ENCODE measurements at regions not wholly inside any gene's neighbourhood (a gene's known extent, or its start where the extent isn't known, plus 50 kb on each side); places are given as distances from the start of the nearest gene placed in this dataset.

GRCh38 chr5:71982717-71983395, 124.4 kb upstream of the MAP1B start:
- H3K4me3 ChIP-seq (replicated peaks in 1 of 3; ENCODE audit: insufficient read depth in 1 of 3, low read depth in 2 of 3, low read length in 3 of 3), result no peak overlapping the region
- no peak overlapping the region for H3K4me2 ChIP-seq (ENCODE audit: low read depth, low read length)
- intact Hi-C loops (cut with micrococcal nuclease; ENCODE audit: unreplicated experiment), result no loop called here
- WGBS (ENCODE audit: low lambda C conversion rate), result 2% methylated on average over 2 of the region's 2 CpGs
- POLR2A ChIA-PET, result no interaction called here
- H3K27me3 ChIP-seq (ENCODE audit: control insufficient read depth in 1 of 2, insufficient read depth in 2 of 2, low read length in 2 of 2), result no peaks in the 10 kb centered on the region
- CTCF ChIA-PET (ENCODE audit: low intra/inter-chr PET ratio, low total read pairs), result no interaction called here
- ATAC-seq (no peak), FAIRE-seq (no peak), DNase-seq (ENCODE audit: low spot score) (no peak)
- H3K79me2 ChIP-seq (ENCODE audit: insufficient read depth, low read length), result no peaks in the 10 kb centered on the region
- no peak overlapping the region for H2AFZ ChIP-seq (ENCODE audit: low read length)
- TF ChIP-seq ZNF44 (CRISPR knock-in tag; IDR thresholded peaks at IDR 0.05) (no peak), MEIS2 (CRISPR knock-in tag; IDR thresholded peaks at IDR 0.05) (no peak), AHR (CRISPR knock-in tag; IDR thresholded peaks at IDR 0.05) (no peak), THAP7 (CRISPR knock-in tag; IDR thresholded peaks at IDR 0.05) (no peak), ZNF17 (CRISPR knock-in tag; IDR thresholded peaks at IDR 0.05) (no peak), SETDB1 (CRISPR knock-in tag; IDR thresholded peaks at IDR 0.05; ENCODE audit: borderline replicate concordance) (no peak), ZNF674 (CRISPR knock-in tag; IDR thresholded peaks at IDR 0.05; ENCODE audit: low read depth) (no peak)
- TF ChIP-seq, protein P1, sequence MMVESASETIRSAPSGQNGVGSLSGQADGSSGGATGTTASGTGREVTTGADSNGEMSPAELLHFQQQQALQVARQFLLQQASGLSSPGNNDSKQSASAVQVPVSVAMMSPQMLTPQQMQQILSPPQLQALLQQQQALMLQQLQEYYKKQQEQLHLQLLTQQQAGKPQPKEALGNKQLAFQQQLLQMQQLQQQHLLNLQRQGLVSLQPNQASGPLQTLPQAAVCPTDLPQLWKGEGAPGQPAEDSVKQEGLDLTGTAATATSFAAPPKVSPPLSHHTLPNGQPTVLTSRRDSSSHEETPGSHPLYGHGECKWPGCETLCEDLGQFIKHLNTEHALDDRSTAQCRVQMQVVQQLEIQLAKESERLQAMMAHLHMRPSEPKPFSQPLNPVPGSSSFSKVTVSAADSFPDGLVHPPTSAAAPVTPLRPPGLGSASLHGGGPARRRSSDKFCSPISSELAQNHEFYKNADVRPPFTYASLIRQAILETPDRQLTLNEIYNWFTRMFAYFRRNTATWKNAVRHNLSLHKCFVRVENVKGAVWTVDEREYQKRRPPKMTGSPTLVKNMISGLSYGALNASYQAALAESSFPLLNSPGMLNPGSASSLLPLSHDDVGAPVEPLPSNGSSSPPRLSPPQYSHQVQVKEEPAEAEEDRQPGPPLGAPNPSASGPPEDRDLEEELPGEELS (CRISPR knock-in tag; IDR thresholded peaks at IDR 0.05), result no peak
- TF ChIP-seq, protein P2, sequence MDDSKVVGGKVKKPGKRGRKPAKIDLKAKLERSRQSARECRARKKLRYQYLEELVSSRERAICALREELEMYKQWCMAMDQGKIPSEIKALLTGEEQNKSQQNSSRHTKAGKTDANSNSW (CRISPR knock-in tag; IDR thresholded peaks at IDR 0.05; ENCODE audit: borderline replicate concordance), result no peak
- H4K20me1 ChIP-seq (ENCODE audit: insufficient read depth, low read length), result no peaks in the 10 kb centered on the region
- H3K9me3 ChIP-seq (ENCODE audit: low read length), result no peaks in the 10 kb centered on the region
- peaks cover under 1% of the 10 kb centered on the region; the same call in 1 of the 2 replicates for H3K4me1 ChIP-seq (ENCODE audit: insufficient read depth, low read length)
- H3K27ac ChIP-seq (ENCODE audit: extremely low read length, insufficient read depth, low read length), result no peak overlapping the region
- no peaks in the 10 kb centered on the region for H3K36me3 ChIP-seq (replicated peaks in 1 of 2; ENCODE audit: control insufficient read depth in 1 of 2, insufficient read depth in 2 of 2, low read length in 2 of 2)
- no TSS peak for BruUV-seq (replicated peaks)
- H3K9ac ChIP-seq (ENCODE audit: insufficient read depth, low read depth, low read length), result no peak overlapping the region
- in situ Hi-C loops (cut with HindIII; ENCODE audit: extremely low pct_ligation_motif_present, low pct_unique_long_range_greater_than_20kb), result no loop called here
